Fibroblast of upper back skin (primary cell): ENCODE measurements at regions not wholly inside any gene's neighbourhood (a gene's known extent, or its start where the extent isn't known, plus 50 kb on each side); places are given as distances from the start of the nearest gene placed in this dataset.
A peak's percentile ranks its signal among the peaks of the same experiment; 100 is the strongest.
"Not testable (repeated sequence)": the region's sequence is repeated elsewhere in the genome, so short reads cannot be mapped to it uniquely, and the experiment has no call there.

ENCODE experiments used
- DNase-seq: peaks from one replicate; pipeline ENCODE4 v3.0.0-alpha.2; 2013

DNA sequence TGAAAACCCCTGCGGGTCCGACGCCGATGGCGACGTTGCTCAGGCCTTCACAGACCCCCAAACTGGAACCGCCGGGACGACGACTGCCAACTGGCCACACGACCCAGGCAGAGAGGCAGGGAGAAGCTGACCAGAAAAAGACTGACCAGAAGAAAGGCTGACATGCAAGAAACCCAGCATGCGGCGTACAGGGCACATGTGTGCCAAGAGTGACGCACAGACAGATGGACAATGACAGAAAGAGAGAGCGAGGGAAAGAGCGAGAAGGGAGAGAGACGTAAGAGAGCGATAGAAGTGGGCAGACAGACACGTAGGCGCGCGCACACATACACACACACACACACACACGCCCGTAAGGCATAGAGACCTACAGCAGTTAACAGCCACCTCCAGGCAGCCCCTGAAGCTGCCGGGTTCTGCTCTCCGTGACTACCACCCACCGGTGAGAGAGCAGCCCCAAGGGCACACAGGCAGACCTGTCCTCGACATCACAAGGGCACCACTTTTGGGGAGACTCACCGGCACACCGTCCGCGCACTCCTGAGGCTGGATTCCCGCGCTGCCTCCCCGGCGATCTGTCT, 67.2 kb upstream of the ZNF527 start:
- DNase-seq = no peak

GRCh38 chr19:37304190-37304883, 66.6 kb upstream of the ZNF527 start:
- peak; percentile 8 for DNase-seq

GRCh38 chr19:37304884-37305255, 66.0 kb upstream of the ZNF527 start:
- DNase-seq = no peak

GRCh38 chr19:37306383-37306963, 64.4 kb upstream of the ZNF527 start:
- no peak for DNase-seq

DNA sequence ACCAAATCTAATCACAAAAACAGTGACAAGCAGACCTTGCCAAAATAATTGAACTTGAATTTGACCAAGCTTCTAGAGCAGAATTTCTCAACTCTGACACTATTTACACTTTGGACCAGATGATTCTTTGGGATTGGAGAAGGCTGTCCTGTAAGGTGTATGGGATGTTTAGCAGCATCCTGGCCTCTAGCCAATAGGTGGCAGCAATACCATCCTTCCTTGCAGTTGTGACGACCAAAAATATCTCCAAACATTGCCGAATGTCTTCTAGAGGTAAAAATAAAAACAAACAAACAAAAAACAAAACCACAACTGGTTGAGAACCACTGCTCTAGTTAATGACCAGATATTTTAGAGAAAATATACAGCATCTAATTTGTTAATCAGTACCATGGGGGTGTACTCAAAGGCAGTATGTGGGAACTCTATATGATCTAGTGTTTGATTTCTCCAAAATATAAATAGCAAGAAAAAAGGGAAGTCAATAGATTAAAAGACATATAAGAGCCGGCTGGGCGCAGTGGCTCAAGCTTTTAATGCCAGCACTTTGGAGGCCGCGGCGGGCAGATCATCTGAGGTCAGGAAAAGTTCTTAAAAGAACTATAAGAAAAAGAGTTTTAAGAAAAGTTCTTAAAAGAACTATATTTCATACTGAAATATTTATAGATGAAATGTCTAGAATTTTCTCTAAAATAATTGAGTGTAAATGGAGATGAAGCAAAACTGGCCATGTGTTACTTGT, 60.9 kb upstream of the ZNF527 start:
- DNase-seq = no peak

DNA sequence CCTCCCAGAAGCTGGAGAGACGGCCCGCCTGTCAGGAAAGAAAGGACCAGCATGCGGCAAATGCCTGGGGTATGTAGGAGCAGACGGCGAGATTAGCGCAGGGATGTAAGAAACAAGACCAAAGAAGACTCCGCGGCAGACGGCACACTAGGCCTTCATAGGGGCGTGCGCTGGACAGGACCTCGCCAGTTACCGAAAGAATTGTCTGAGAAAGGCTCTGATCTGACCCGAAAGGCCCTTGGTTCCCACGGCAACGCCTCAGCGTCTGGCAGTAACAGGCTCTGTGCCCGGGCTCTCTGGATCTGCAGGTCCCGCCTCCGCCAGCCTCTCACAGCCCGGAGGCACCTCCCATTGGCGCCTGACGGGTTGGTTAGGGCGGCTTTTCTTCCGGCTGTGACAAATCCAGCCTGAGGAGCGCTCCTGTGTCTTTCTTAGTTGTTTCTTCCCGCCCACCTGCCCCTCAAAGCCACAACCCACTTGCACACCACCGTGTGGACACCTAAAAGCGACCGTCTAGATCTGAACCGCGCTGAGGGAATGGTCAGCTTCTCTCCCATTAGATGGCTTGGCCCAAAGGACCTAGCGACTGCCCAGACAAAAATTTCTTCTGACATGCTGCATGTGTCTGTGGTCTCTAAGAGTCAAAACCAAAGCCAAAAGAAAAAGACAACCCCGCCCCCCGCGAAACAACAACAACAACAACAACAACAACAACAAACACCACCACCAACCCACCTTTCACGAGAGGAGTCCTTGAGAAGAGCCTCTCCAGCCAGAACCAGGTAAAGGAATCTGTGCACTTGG, 58.2 kb upstream of the ZNF527 start:
- peak; percentile 6 for DNase-seq

DNA sequence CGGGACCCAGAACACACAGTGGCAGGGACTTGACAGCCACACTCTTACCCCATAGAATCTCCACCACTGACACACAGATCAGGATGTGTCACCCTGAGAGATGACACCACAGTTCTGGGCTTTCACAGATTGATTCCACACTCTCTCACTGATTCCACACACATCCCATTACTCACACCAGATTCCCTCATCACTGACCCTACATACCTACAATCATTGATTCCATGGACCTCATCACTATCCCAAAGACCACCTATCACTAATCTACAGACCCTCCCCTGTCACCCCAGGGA, 57.6 kb upstream of the ZNF527 start:
- no peak for DNase-seq

DNA sequence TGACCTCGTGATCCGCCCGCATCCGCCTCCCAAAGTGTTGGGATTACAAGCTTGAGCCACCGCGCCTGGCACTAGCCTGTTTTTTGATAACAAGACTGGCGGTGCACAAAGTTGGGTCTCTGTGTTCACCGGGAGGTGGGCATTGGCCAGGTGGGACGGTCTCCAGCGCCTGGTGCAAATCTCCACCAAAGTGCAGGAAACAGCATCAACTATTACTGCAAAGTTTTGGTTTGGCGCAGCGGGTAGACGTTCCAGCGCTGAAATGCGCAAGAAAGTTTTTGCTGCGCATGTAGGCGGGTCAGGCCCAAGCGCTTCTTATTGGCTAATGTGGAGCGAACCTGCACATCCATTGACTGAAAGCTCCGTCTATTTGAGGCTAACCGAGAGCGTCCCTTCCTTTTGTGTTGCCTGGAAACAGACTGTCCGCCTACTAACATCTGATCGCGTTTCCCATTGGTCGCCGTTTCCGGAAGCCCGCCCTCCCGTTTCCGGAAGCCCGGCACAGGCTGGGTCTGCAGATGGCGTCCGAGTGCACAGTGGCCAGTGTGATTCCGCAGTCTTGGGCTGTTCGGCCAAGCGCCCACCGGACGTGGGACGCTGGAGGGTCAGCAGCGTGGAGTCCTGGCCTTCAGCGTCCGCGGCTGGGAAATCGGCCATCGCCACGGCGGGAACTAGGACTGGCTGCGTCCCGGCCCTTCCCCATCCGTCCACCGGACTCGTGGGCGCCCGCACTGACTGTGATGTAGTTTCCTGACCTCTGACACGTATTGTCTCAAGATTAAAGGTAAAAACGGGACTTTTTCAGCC, 53.3 kb upstream of the ZNF527 start:
- peak; percentile 99 for DNase-seq

DNA sequence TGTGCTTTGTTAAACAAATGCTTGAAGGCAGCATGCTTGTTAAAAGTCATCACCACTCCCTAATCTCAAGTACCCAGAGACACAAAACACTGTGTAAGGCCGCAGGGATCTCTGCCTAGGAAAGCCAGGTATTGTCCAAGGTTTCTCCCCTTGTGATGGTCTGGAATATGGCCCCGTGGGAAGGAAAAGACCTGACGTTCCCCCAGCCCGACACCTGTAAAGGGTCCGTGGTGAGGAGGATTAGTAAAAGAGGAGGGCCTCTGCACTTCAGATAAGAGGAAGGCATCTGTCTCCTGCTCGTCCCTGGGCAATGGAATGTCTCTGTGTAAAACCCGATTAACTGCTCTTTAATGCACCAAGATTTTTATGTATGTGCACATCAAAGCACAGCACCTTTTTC, 49.9 kb upstream of the ZNF527 start:
- not testable (repeated sequence) for DNase-seq
